HG03354 (cell line): ENCODE measurements at regions not wholly inside any gene's neighbourhood (a gene's known extent, or its start where the extent isn't known, plus 50 kb on each side); places are given as distances from the start of the nearest gene placed in this dataset.

Experiments used
- ATAC-seq: cut with Tn5 transposase; IDR thresholded peaks from one replicate; pipeline ENCODE4 v1.9.1; 2021; ENCODE audit warnings: mild to moderate bottlenecking; ENCODE audit not compliant: unreplicated experiment, poor library complexity, severe bottlenecking

GRCh38 chr5:14056039-14056438, 87.1 kb upstream of the TRIO start:
- ATAC-seq = no peak

GRCh38 chr5:14054965-14055963, 87.9 kb upstream of the TRIO start:
- no peak for ATAC-seq

GRCh38 chr5:14054111-14054854, 88.9 kb upstream of the TRIO start:
- ATAC-seq = no peak

- no peak for ATAC-seq
Measured at GRCh38 chr5:14050821-14051220, 92.3 kb upstream of the TRIO start.

- no peak for ATAC-seq
Measured at GRCh38 chr5:14048434-14048833, 94.7 kb upstream of the TRIO start.

GRCh38 chr5:14041528-14042192, 97.2 kb upstream of the DNAH5 start:
- ATAC-seq = no peak

- ATAC-seq = no peak
Measured at GRCh38 chr5:14040542-14040941, 96.1 kb upstream of the DNAH5 start.

GRCh38 chr5:14039576-14039975, 95.1 kb upstream of the DNAH5 start:
- no peak for ATAC-seq

GRCh38 chr5:14039063-14039462, 94.6 kb upstream of the DNAH5 start:
- no peak for ATAC-seq

GRCh38 chr5:14038341-14038959, 94.0 kb upstream of the DNAH5 start:
- no peak for ATAC-seq

GRCh38 chr5:14036947-14037346, 92.5 kb upstream of the DNAH5 start:
- no peak for ATAC-seq

- ATAC-seq = no peak
Measured at GRCh38 chr5:14036514-14036913, 92.0 kb upstream of the DNAH5 start.

GRCh38 chr5:14035859-14036503, 91.5 kb upstream of the DNAH5 start:
- no peak for ATAC-seq

GRCh38 chr5:14034963-14035362, 90.5 kb upstream of the DNAH5 start:
- ATAC-seq = no peak

- ATAC-seq = no peak
Measured at GRCh38 chr5:14032918-14033317, 88.4 kb upstream of the DNAH5 start.

GRCh38 chr5:14028938-14029584, 84.6 kb upstream of the DNAH5 start:
- ATAC-seq = no peak

- ATAC-seq = no peak
Measured at GRCh38 chr5:14028188-14028587, 83.7 kb upstream of the DNAH5 start.

- ATAC-seq = no peak
Measured at GRCh38 chr5:14025569-14026286, 81.2 kb upstream of the DNAH5 start.
